B cell (primary cell): ENCODE measurements at regions not wholly inside any gene's neighbourhood (a gene's known extent, or its start where the extent isn't known, plus 50 kb on each side); places are given as distances from the start of the nearest gene placed in this dataset.

Source experiments
- ATAC-seq: fragments of 200-7000 bp; cut with Tn5 transposase; one replicate; pipeline ENCODE4 v1.10.0; 2021; ENCODE audit warnings: low read depth, mild to moderate bottlenecking, moderate number of reproducible peaks, moderate library complexity
- CTCF ChIA-PET: fragments of 350-600 bp; sonication (Branson Sonifier 250); formaldehyde crosslinking; loops from one replicate; lab custom pipeline; 2021; ENCODE audit warnings: antibody characterized with exemption, inconsistent platforms; lab: Charles Lee
- POLR2A ChIA-PET: fragments of 350-600 bp; sonication (Branson Sonifier 250); formaldehyde crosslinking; loops from one replicate; lab custom pipeline; 2021; ENCODE audit warnings: antibody characterized with exemption; lab: Charles Lee
- DNase-seq: peaks from one replicate; pipeline ENCODE4 v3.0.0; 2013
- H2AFZ ChIP-seq: 2 replicates; pipeline ENCODE4 v1.6.1; 2012; ENCODE audit warnings: mild to moderate bottlenecking, low read depth, low read length; ENCODE audit not compliant: insufficient read depth, poor library complexity, severe bottlenecking
- H3K27ac ChIP-seq, 2 donors: 1 replicate in 1 of 2; 2 replicates in 1 of 2; pipeline ENCODE4 v1.5.1; 2012 to 2013; ENCODE audit warnings: low read length in 2 of 2, mild to moderate bottlenecking in 2 of 2, moderate library complexity in 1 of 2
- H3K27me3 ChIP-seq, 4 experiments: fragments of 200-600 bp in 1 of 4; sonication (generic) in 1 of 4; replicated peaks in 1 of 4; 1 replicate in 2 of 4; 2 replicates in 2 of 4; pipeline versions ENCODE4 v1.6.1 to v1.7.0; 2013 to 2016; ENCODE audit warnings: low read length in 3 of 4, mild to moderate bottlenecking in 2 of 4, mixed read lengths in 1 of 4, moderate library complexity in 1 of 4; ENCODE audit not compliant: insufficient read depth in 4 of 4, control insufficient read depth in 3 of 4; ENCODE audit errors: control extremely low read depth in 1 of 4
- H3K36me3 ChIP-seq, 2 experiments: replicated peaks in 1 of 2; 1 replicate in 1 of 2; 2 replicates in 1 of 2; pipeline versions ENCODE4 v1.6.1 to v1.7.1; 2013; ENCODE audit warnings: low read length in 1 of 2; ENCODE audit not compliant: insufficient read depth in 2 of 2, control insufficient read depth in 1 of 2; ENCODE audit errors: control extremely low read depth in 1 of 2, extremely low read depth in 1 of 2
- H3K4me1 ChIP-seq, 2 donors: fragments of 200-600 bp in 1 of 2; sonication (generic) in 1 of 2; 1 replicate in 1 of 2; 2 replicates in 1 of 2; pipeline versions ENCODE4 v1.5.1 to v1.6.1; 2013 to 2017; ENCODE audit warnings: low read length in 2 of 2; ENCODE audit not compliant: control insufficient read depth in 2 of 2, insufficient read depth in 2 of 2
- H3K4me2 ChIP-seq: replicated peaks from 2 replicates; pipeline ENCODE3; 2012; ENCODE audit warnings: mild to moderate bottlenecking, low read depth, low read length; ENCODE audit not compliant: poor library complexity, severe bottlenecking
- H3K4me3 ChIP-seq, 5 experiments: fragments of 200-600 bp in 1 of 5; sonication (generic) in 1 of 5; 1 replicate in 3 of 5; 2 replicates in 2 of 5; pipeline versions ENCODE4 v1.5.1 to v1.7.0; 2011 to 2016; ENCODE audit warnings: low read length in 4 of 5, mild to moderate bottlenecking in 4 of 5, low read depth in 2 of 5, control low read depth in 1 of 5, moderate library complexity in 1 of 5; ENCODE audit not compliant: insufficient read depth in 1 of 5; ENCODE audit errors: control extremely low read depth in 1 of 5, extremely low read depth in 1 of 5
- H3K79me2 ChIP-seq: fragments of 200-600 bp; sonication (generic); one replicate; pipeline ENCODE4 v1.6.0; 2016; ENCODE audit warnings: low read length; ENCODE audit not compliant: control insufficient read depth, insufficient read depth
- H3K9ac ChIP-seq: fragments of 200-600 bp; sonication (generic); 2 replicates; pipeline ENCODE4 v1.6.1; 2017; ENCODE audit warnings: mild to moderate bottlenecking, low read length, moderate library complexity
- H3K9me3 ChIP-seq, 3 donors: one replicate each; pipeline versions ENCODE4 v1.6.1 to v1.7.1; 2013; ENCODE audit warnings: low read length in 2 of 3; ENCODE audit not compliant: control insufficient read depth in 2 of 3, insufficient read depth in 1 of 3; ENCODE audit errors: control extremely low read depth in 1 of 3
- H4K20me1 ChIP-seq: 2 replicates; pipeline ENCODE4 v1.6.0; 2012; ENCODE audit warnings: mild to moderate bottlenecking, low read length; ENCODE audit not compliant: insufficient read depth, control insufficient read depth, poor library complexity, severe bottlenecking
- H3K27ac Mint-ChIP-seq: one replicate; pipeline ENCODE4 v1.8.0; 2021; ENCODE audit warnings: mixed read lengths
- H3K27me3 Mint-ChIP-seq: one replicate; pipeline ENCODE4 v1.8.0; 2021; ENCODE audit warnings: mixed read lengths
- H3K4me1 Mint-ChIP-seq: one replicate; pipeline ENCODE4 v1.8.0; 2021; ENCODE audit warnings: mixed read lengths
- H3K4me3 Mint-ChIP-seq: one replicate; pipeline ENCODE4 v1.8.0; 2021; ENCODE audit warnings: mixed read lengths
- H3K9me3 Mint-ChIP-seq: one replicate; pipeline ENCODE4 v1.8.0; 2022; ENCODE audit warnings: mixed read lengths; ENCODE audit not compliant: insufficient read depth
- EZH2 ChIP-seq: IDR thresholded peaks from 2 replicates; pipeline ENCODE4 v1.6.1; 2012; ENCODE audit warnings: borderline replicate concordance, low read depth, mild to moderate bottlenecking, moderate library complexity, low read length; ENCODE audit not compliant: insufficient read depth, poor library complexity, severe bottlenecking
- WGBS: methylation state at CpG from one replicate; pipeline ENCODE4 v1.1.5; 2013; ENCODE audit warnings: missing lambda C conversion rate; ENCODE audit not compliant: insufficient coverage; 5-methylcytosine and 5-hydroxymethylcytosine counted together
- intact Hi-C: fragments of 100-400 bp; cut with micrococcal nuclease; formaldehyde crosslinking; loops from one replicate; pipeline ENCODE4 v1.10.0; 2022
- TF ChIP-seq, protein P1 (sequence below): fragments of 200-600 bp; IDR thresholded peaks from one replicate; pipeline ENCODE4 v1.8.0; 2022; ENCODE audit warnings: antibody characterized with exemption, mild to moderate bottlenecking

DNA sequence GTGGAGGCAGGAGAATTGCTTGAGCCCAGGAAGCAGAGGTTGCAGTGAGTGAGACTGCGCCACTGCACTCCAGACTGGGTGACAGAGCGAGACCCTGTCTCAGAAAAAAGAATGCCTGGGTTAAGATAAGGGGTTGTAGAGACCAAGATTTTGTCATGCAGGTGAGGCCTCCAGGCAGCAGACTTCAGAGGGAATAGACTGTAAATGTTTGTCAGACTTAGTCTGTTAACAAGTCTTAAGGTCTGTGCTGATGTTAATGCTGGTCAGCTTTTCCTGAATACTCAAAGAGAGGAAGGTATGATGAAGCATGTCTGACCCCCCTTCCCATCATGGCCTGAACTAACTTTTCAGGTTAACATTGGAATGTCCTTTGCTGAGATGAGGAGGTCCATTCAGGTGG is 83.0 kb upstream of the FUT8 start:
- intact Hi-C loops, result no loop called here
- H3K4me2 ChIP-seq, result peak overlapping the region; percentile 49
- H2AFZ ChIP-seq, result peak overlapping the region; percentile 52
- no peaks in the 10 kb centered on the region for H3K9me3 ChIP-seq
- no peak overlapping the region for H3K9ac ChIP-seq
- peak overlapping the region; percentile 83 for H3K27ac Mint-ChIP-seq
- peak overlapping the region; percentile 41 for H3K27ac ChIP-seq
- no peaks in the 10 kb centered on the region for H3K79me2 ChIP-seq
- TF ChIP-seq, protein P1, sequence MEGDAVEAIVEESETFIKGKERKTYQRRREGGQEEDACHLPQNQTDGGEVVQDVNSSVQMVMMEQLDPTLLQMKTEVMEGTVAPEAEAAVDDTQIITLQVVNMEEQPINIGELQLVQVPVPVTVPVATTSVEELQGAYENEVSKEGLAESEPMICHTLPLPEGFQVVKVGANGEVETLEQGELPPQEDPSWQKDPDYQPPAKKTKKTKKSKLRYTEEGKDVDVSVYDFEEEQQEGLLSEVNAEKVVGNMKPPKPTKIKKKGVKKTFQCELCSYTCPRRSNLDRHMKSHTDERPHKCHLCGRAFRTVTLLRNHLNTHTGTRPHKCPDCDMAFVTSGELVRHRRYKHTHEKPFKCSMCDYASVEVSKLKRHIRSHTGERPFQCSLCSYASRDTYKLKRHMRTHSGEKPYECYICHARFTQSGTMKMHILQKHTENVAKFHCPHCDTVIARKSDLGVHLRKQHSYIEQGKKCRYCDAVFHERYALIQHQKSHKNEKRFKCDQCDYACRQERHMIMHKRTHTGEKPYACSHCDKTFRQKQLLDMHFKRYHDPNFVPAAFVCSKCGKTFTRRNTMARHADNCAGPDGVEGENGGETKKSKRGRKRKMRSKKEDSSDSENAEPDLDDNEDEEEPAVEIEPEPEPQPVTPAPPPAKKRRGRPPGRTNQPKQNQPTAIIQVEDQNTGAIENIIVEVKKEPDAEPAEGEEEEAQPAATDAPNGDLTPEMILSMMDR, result no peak
- TF ChIP-seq EZH2, result no peak
- H3K36me3 ChIP-seq, result no peaks in the 10 kb centered on the region
- ChIA-PET CTCF (interaction anchor here (1.7 to 2.7 kb wide), 4 partner anchors 8 to 82 kb away, joined by 3 to 14 read pairs (median 6); no protein-coding TSS in a partner anchor), POLR2A (interaction anchor here (1.4 to 1.5 kb wide), 3 partner anchors 9 to 82 kb away, joined by 3 to 7 read pairs (median 5); no protein-coding TSS in a partner anchor)
- WGBS, result 100% methylated on average over 2 of the region's 2 CpGs
- peaks cover 47 to 60% of the 10 kb centered on the region in 2 donors for H3K4me1 ChIP-seq
- peaks cover 58% of the 10 kb centered on the region for H3K4me1 Mint-ChIP-seq
- DNase-seq, result no peak
- no peaks in the 10 kb centered on the region for H3K27me3 ChIP-seq
- no peaks in the 10 kb centered on the region for H4K20me1 ChIP-seq
- H3K9me3 Mint-ChIP-seq, result no peaks in the 10 kb centered on the region
- H3K27me3 Mint-ChIP-seq, result no peaks in the 10 kb centered on the region
- no peak for ATAC-seq
- no peak overlapping the region for H3K4me3 Mint-ChIP-seq
- no peak overlapping the region for H3K4me3 ChIP-seq

DNA sequence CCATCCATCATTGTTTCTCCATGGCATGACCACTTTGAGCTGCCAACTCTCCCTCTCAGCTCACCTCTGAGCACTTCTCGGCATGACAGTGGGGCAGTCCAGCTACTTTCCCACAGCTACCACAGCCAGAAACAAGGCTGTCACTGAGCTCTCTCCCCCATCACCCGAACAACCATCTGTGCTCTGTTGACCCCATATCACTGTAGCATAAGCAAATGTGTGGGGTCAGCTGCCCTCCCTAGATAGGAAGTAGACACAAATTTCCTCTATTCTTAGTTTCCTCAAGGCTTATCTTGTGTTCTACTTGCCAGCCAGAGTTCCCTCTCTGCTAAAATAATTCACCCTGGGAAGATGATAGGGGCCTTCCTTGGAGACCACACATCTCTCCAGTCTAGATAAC is 82.6 kb upstream of the FUT8 start:
- H3K4me1 Mint-ChIP-seq, result peaks cover 61% of the 10 kb centered on the region
- TF ChIP-seq, protein P1, result no peak
- no peak for TF ChIP-seq EZH2
- H3K9ac ChIP-seq, result peak overlapping the region; percentile 9
- peak overlapping the region; percentile 83 for H3K27ac Mint-ChIP-seq
- H3K4me3 ChIP-seq, result no peak overlapping the region
- H3K9me3 Mint-ChIP-seq, result no peaks in the 10 kb centered on the region
- no peaks in the 10 kb centered on the region for H3K9me3 ChIP-seq
- POLR2A ChIA-PET, result interaction anchor here (1.4 to 1.5 kb wide), 3 partner anchors 9 to 81 kb away, joined by 3 to 7 read pairs (median 5); no protein-coding TSS in a partner anchor
- H3K4me1 ChIP-seq, result peaks cover 51 to 64% of the 10 kb centered on the region in 2 donors
- no peaks in the 10 kb centered on the region for H3K27me3 Mint-ChIP-seq
- ATAC-seq, result peak; percentile 37
- H2AFZ ChIP-seq, result peak overlapping the region; percentile 52
- CTCF ChIA-PET, result interaction anchor here (1.7 to 2.7 kb wide), 4 partner anchors 8 to 82 kb away, joined by 3 to 14 read pairs (median 6); no protein-coding TSS in a partner anchor
- H3K27me3 ChIP-seq, result no peaks in the 10 kb centered on the region
- no peaks in the 10 kb centered on the region for H3K36me3 ChIP-seq
- H3K4me2 ChIP-seq, result peak overlapping the region; percentile 49
- intact Hi-C loops, result no loop called here
- peak overlapping the region; percentile 64 for H3K4me3 Mint-ChIP-seq
- H3K27ac ChIP-seq, result peak overlapping the region; percentile 41
- no peak for DNase-seq
- H4K20me1 ChIP-seq, result no peaks in the 10 kb centered on the region
- H3K79me2 ChIP-seq, result no peaks in the 10 kb centered on the region
- WGBS, result 21% methylated on average over 2 of the region's 2 CpGs
